IPS DF 19.7 (cell line): ENCODE measurements at regions not wholly inside any gene's neighbourhood (a gene's known extent, or its start where the extent isn't known, plus 50 kb on each side); places are given as distances from the start of the nearest gene placed in this dataset.
"Not testable (repeated sequence)": the region's sequence is repeated elsewhere in the genome, so short reads cannot be mapped to it uniquely, and the experiment has no call there.

Experiments
- DNase-seq: peaks from one replicate; pipeline ENCODE4 v3.0.0-alpha.2; 2013; ENCODE audit warnings: low read depth, low spot score

- DNase-seq, result peak; percentile 23
Observed at GRCh38 chr6:68575765-68576439, 59.2 kb upstream of the ADGRB3 start.

GRCh38 chr6:68572975-68573374 lies 62.1 kb upstream of the ADGRB3 start:
- DNase-seq, result no peak

GRCh38 chr6:68572525-68572924 lies 62.6 kb upstream of the ADGRB3 start:
- peak; percentile 30 for DNase-seq

- DNase-seq, result peak; percentile 20
Observed at GRCh38 chr6:68559716-68560115, 75.4 kb upstream of the ADGRB3 start.

- peak; percentile 15 for DNase-seq
Observed at GRCh38 chr6:68559070-68559469, 76.0 kb upstream of the ADGRB3 start.

GRCh38 chr6:68546620-68547019 lies 88.5 kb upstream of the ADGRB3 start:
- DNase-seq, result no peak

GRCh38 chr6:68544450-68544849 lies 90.6 kb upstream of the ADGRB3 start:
- no peak for DNase-seq

GRCh38 chr6:68533339-68533795 lies 101.7 kb upstream of the ADGRB3 start:
- DNase-seq, result no peak

- DNase-seq, result no peak
Observed at GRCh38 chr6:68527691-68528090, 107.4 kb upstream of the ADGRB3 start.

- DNase-seq, result no peak
Observed at GRCh38 chr6:68506911-68507310, 128.2 kb upstream of the ADGRB3 start.

GRCh38 chr6:68502946-68503345 lies 132.1 kb upstream of the ADGRB3 start:
- no peak for DNase-seq

GRCh38 chr6:68497927-68498326 lies 137.2 kb upstream of the ADGRB3 start:
- no peak for DNase-seq

- DNase-seq, result not testable (repeated sequence)
Observed at GRCh38 chr6:68494880-68495279, 140.2 kb upstream of the ADGRB3 start.

GRCh38 chr6:68476611-68477010 lies 158.5 kb upstream of the ADGRB3 start:
- no peak for DNase-seq

- DNase-seq, result no peak
Observed at GRCh38 chr6:68473433-68474210, 161.5 kb upstream of the ADGRB3 start.

- DNase-seq, result no peak
Observed at GRCh38 chr6:68468244-68468884, 166.7 kb upstream of the ADGRB3 start.

GRCh38 chr6:68458447-68458846 lies 176.6 kb upstream of the ADGRB3 start:
- no peak for DNase-seq

- no peak for DNase-seq
Observed at GRCh38 chr6:68447112-68447511, 188.0 kb upstream of the ADGRB3 start.

GRCh38 chr6:68445926-68446325 lies 189.2 kb upstream of the ADGRB3 start:
- no peak for DNase-seq

- DNase-seq, result no peak
Observed at GRCh38 chr6:68443704-68444103, 191.4 kb upstream of the ADGRB3 start.

- DNase-seq, result no peak
Observed at GRCh38 chr6:68427630-68428029, 207.5 kb upstream of the ADGRB3 start.

- DNase-seq, result no peak
Observed at GRCh38 chr6:68410021-68410420, 225.1 kb upstream of the ADGRB3 start.

GRCh38 chr6:68400396-68400795 lies 234.7 kb upstream of the ADGRB3 start:
- DNase-seq, result no peak
